Muscle layer of colon (tissue), 2 donors: ENCODE measurements at regions not wholly inside any gene's neighbourhood (a gene's known extent, or its start where the extent isn't known, plus 50 kb on each side); places are given as distances from the start of the nearest gene placed in this dataset.

Source experiments
- H3K27ac ChIP-seq: one replicate; pipeline ENCODE4 v1.7.0; 2013; ENCODE audit warnings: low read depth, mild to moderate bottlenecking, low read length, moderate library complexity
- H3K27me3 ChIP-seq, 2 donors: one replicate each; pipeline ENCODE4 v1.7.0; 2013; ENCODE audit warnings: low read length in 2 of 2, mild to moderate bottlenecking in 2 of 2; ENCODE audit not compliant: insufficient read depth in 2 of 2, control insufficient read depth in 1 of 2
- H3K36me3 ChIP-seq: one replicate; pipeline ENCODE4 v1.7.0; 2013; ENCODE audit warnings: mild to moderate bottlenecking, low read length; ENCODE audit not compliant: insufficient read depth
- H3K4me1 ChIP-seq: one replicate; pipeline ENCODE4 v1.7.0; 2013; ENCODE audit warnings: mild to moderate bottlenecking, low read length; ENCODE audit not compliant: insufficient read depth
- H3K4me3 ChIP-seq, 2 donors: one replicate each; pipeline ENCODE4 v1.7.0; 2013; ENCODE audit warnings: low read length in 2 of 2, low read depth in 1 of 2, mild to moderate bottlenecking in 1 of 2, moderate library complexity in 1 of 2
- H3K9ac ChIP-seq: one replicate; pipeline ENCODE4 v1.7.0; 2013; ENCODE audit warnings: low read length
- H3K9me3 ChIP-seq: one replicate; pipeline ENCODE4 v1.7.0; 2013; ENCODE audit warnings: mild to moderate bottlenecking, low read length
- donor health status: abdominal sarcoma.
- donor health status: Adenocarcinoma of cecum.

DNA sequence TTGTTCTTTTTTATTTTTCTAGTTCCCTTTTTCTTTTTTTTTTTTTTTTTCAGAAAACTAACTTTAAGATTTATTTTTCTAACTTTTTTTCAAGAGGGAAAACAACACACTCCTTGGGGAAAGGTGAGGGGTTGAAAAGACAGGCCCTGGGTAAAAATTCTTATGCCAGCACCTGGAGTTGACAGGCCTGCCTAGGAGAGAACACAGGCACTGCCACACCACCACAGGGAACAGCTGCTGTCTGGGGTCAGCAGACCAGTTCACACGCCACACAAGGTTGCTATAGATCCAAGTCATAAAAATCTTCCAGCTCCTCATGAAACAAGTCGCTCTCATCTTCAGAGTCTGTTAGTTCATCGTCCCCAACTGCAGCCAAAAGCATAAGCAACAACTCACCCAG lies 246.4 kb downstream of the C12orf50 start:
- Histone ChIP-seq H3K4me1 (no peaks in the 10 kb centered on the region), H3K9me3 (no peaks in the 10 kb centered on the region), H3K36me3 (no peaks in the 10 kb centered on the region), H3K9ac (no peak overlapping the region), H3K4me3 (no peak overlapping the region), H3K27me3 (no peaks in the 10 kb centered on the region), H3K27ac (no peak overlapping the region)

DNA sequence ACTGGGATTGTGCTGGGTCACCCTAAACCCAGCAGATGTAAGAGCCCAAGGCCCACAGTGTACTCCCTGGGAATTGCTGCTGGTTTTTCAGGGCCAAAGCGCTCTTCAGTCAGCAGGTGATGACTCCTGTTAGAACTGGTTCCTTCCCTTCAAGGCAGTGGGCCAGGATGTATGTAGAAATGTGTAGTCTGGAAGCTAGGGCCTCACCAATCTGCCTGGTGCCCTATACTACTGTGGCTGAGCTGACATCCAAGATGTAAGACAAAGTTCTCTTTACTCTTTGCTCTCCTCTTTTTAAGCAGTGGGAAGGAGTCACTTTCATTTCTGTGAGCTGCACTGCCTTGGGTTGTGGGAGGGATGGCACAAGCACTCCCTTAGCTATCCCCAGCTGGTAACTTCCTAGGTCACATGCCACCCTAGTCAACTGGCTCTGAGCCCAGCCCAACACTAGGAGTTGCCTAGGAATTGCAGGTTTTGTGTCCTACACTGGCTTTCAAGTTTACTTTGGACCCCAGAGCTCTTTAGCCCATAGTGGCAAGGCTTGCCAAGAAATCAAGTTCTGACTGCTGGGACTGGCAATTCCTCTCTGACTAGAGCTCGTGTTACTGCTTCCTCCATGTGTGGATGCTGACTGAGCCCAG lies 249.2 kb downstream of the C12orf50 start:
- no peak overlapping the region for H3K4me3 ChIP-seq
- no peak overlapping the region for H3K27ac ChIP-seq
- H3K9me3 ChIP-seq = no peaks in the 10 kb centered on the region
- no peaks in the 10 kb centered on the region for H3K4me1 ChIP-seq
- H3K27me3 ChIP-seq = no peaks in the 10 kb centered on the region
- no peak overlapping the region for H3K9ac ChIP-seq
- no peaks in the 10 kb centered on the region for H3K36me3 ChIP-seq

DNA sequence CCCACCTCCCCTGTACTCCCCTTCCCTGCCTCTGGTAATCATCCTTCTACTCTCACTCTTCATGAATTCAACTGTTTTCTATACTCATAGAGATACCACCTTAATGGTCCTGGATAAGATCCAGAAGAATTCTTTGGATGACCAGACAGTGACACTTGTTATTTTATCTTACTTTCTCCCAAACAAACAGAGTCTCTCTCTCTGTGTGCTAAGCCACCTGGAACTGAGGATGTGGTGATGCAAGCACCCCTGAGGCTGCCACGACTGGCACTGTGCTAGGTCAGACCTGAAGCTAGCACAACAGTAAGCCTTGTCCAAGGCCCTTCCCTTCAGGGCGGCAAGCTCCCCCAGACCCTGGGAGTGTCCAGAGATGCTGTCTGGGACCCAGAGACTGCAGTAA lies 250.2 kb downstream of the C12orf50 start:
- H3K36me3 ChIP-seq = no peaks in the 10 kb centered on the region

DNA sequence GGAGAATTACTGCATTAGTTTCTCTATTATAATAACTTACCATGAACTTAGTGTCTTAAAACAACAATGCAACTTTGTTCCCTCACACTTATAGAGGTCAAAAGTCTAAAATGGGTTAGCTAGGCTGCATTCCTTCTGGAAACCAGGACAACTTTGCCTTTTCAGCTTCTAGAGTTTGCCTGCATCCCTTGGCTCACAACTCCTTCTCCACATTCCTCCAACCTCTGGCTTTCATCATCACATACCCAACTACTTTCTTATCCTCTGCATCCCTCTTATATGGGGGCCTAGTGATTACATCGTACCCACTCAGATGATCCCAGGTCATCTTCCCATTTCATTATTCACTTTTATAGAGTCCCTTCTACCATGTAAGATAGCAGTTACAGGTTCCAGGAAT lies 251.1 kb downstream of the C12orf50 start:
- Histone ChIP-seq H3K9ac (no peak overlapping the region), H3K27ac (no peak overlapping the region), H3K9me3 (no peaks in the 10 kb centered on the region), H3K36me3 (no peaks in the 10 kb centered on the region), H3K4me1 (no peaks in the 10 kb centered on the region), H3K4me3 (no peak overlapping the region), H3K27me3 (no peaks in the 10 kb centered on the region)

More for the DNA sequence above, 250.2 kb downstream of the C12orf50 start:
- no peak overlapping the region for H3K27ac ChIP-seq
- no peak overlapping the region for H3K9ac ChIP-seq
- H3K4me3 ChIP-seq = no peak overlapping the region
- no peaks in the 10 kb centered on the region for H3K27me3 ChIP-seq
- no peaks in the 10 kb centered on the region for H3K9me3 ChIP-seq
- no peaks in the 10 kb centered on the region for H3K4me1 ChIP-seq

DNA sequence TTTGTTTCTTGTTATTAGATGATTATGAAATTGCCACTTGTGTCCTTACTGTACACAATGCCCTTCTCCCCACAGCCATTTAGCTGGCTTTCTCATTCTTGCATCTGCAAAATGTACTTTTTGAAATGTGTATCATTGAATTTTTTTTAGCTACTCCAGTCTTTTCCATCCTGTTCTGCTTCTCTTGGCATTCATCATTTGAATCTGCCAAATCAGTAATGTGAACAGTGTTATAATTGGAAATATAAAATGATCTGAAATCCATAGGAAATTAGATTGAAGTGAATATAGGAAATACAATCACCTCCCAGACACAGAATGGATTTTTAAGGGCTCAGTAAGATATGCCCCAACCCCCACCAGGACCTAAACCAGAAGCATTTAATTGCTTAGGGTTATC lies 253.4 kb downstream of the C12orf50 start:
- Histone ChIP-seq H3K9me3 (no peaks in the 10 kb centered on the region), H3K9ac (no peak overlapping the region), H3K27ac (no peak overlapping the region), H3K36me3 (no peaks in the 10 kb centered on the region), H3K27me3 (no peaks in the 10 kb centered on the region), H3K4me1 (no peaks in the 10 kb centered on the region), H3K4me3 (no peak overlapping the region)

DNA sequence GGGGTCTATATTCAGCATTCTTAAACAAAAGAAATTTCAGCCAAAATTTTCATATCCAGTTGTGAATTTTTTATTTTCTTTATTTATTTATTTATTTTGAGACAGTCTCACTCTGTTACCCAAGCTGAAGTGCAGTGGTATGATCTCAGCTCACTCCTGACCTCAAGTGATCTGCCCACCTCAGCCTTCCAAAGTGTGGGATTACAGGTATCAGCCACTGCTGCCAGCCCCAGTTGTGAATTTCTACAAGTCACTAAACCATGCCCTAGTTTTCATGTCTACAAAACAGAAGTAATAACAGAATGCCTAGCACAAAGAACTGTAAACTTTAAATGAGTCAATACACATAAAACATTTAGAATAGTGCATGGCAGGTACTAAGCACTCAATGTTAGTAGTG lies 254.2 kb downstream of the C12orf50 start:
- Histone ChIP-seq H3K9me3 (no peaks in the 10 kb centered on the region), H3K4me1 (no peaks in the 10 kb centered on the region), H3K27ac (no peak overlapping the region), H3K36me3 (no peaks in the 10 kb centered on the region), H3K27me3 (no peaks in the 10 kb centered on the region), H3K4me3 (no peak overlapping the region), H3K9ac (no peak overlapping the region)

DNA sequence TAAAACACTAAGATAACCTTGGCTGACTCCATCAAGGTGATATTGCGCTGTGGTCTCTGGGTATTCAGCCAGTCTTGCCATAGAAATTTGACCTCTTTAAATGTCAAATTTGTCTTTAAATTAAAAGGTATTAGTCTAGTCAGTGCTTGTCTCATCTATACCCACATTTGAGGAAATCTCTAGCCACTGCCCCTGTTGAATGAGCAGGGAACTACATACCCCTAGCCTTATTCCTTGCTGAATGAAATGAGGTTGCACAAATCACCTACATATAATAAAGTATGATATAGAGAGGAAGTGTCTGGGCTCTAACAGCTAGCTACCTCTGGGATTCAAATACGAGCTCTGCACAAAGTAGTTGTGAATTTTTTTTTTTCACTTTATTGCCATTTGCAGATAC lies 256.8 kb downstream of the C12orf50 start:
- no peaks in the 10 kb centered on the region for H3K4me1 ChIP-seq
- no peak overlapping the region for H3K27ac ChIP-seq
- no peaks in the 10 kb centered on the region for H3K9me3 ChIP-seq
- H3K9ac ChIP-seq = no peak overlapping the region
- H3K27me3 ChIP-seq = no peaks in the 10 kb centered on the region
- no peak overlapping the region for H3K4me3 ChIP-seq
- no peaks in the 10 kb centered on the region for H3K36me3 ChIP-seq

DNA sequence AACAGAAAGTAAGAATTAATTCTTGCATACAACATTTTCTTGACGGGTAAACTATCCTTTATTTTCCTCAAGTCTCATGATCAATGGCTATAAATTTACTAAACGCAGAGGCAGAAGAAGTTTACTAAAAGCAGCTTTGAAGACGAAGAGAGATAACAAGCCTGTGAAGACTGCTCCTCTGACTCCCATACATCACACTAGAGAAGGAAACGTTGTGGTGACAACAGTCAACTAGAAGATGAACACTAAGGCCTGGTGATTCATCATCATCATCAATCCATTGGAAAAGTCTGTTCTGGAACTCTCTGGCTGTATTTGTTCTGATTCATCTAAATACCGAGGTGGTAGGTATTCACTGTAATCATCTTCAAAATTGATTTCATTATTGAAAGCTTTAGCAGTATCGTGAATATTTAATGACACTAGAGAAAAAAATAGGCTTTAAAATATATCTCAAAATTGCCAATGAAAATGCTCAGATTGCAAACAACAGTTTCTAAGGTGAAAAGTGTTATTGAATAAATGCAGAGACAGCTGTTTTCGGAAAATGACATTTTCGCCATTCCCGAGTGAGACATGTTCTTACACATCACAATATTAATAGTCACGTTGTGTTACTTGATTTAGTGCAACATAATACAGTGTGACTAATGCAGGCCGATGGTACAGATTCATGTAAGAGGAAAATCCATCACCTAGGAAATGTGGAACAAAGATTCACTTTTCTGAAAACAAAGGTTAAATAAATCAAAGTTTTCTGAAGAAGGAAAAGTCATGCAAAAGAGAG lies 260.5 kb downstream of the C12orf50 start:
- Histone ChIP-seq H3K27ac (no peak overlapping the region), H3K27me3 (no peaks in the 10 kb centered on the region), H3K4me1 (no peaks in the 10 kb centered on the region), H3K9me3 (no peaks in the 10 kb centered on the region), H3K9ac (no peak overlapping the region), H3K36me3 (no peaks in the 10 kb centered on the region), H3K4me3 (no peak overlapping the region)

DNA sequence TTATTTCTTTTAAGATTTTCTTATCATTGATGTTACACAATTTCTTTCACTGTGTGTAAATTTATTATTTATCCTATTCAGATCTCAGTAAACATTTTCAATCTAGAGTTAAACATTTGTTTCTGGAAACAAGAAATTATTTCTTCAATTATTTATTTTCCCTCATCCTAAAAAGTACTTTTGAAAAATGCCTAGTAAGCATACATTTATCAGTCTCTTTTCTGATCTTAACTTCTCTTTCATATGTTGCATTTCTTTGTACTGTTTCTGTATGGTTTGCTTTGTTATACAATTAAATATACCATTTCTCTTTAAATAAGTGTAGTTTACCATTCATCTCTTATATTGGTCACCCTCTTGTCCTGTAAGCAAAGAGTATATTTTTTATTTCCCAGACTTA lies 263.2 kb downstream of the C12orf50 start:
- no peaks in the 10 kb centered on the region for H3K9me3 ChIP-seq
- no peaks in the 10 kb centered on the region for H3K36me3 ChIP-seq
- no peak overlapping the region for H3K27ac ChIP-seq
- no peaks in the 10 kb centered on the region for H3K4me1 ChIP-seq
- no peak overlapping the region for H3K9ac ChIP-seq
- H3K4me3 ChIP-seq = no peak overlapping the region
- no peaks in the 10 kb centered on the region for H3K27me3 ChIP-seq

DNA sequence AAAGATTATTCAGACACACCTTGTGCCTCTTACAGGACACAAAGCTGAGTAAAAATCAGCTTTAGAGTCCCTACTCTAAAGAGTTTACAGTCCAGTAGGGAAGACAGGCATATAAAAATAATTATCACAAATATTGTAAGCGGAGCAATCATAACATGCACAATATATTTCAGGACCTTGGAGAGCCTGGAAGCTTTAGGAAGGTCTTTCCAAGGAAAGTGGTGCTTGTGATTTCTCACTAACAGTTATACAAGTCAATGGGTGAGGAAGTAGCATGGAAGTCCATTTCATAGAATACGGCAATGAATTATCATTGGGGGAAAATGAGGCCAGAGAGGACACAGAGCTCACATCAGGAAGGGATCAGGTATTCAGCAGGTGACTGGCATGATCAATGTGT lies 268.3 kb downstream of the C12orf50 start:
- Histone ChIP-seq H3K4me3 (no peak overlapping the region), H3K36me3 (no peaks in the 10 kb centered on the region), H3K9me3 (no peaks in the 10 kb centered on the region), H3K27me3 (no peaks in the 10 kb centered on the region), H3K9ac (no peak overlapping the region), H3K4me1 (no peaks in the 10 kb centered on the region), H3K27ac (no peak overlapping the region)

DNA sequence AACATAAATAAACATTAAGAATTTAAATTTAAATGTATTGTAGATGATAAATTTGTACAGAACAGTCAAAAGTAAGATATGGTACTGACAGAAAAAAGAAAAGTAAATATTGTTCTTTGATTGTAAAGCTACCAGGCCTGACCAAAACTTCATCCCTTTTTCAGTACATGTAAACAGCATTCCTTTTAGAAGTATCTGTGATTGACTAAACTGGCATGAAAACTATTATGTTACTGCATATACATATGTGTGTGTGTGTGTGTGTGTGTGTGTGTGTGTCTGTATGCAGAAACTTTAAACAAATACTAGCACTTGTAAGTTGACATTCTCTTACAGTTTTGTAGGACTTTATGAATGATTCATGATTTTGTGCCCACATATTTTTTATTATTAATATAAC lies 270.9 kb downstream of the C12orf50 start:
- Histone ChIP-seq H3K4me1 (no peaks in the 10 kb centered on the region), H3K9me3 (no peaks in the 10 kb centered on the region), H3K4me3 (no peak overlapping the region), H3K27me3 (no peaks in the 10 kb centered on the region), H3K36me3 (no peaks in the 10 kb centered on the region), H3K9ac (no peak overlapping the region), H3K27ac (no peak overlapping the region)

DNA sequence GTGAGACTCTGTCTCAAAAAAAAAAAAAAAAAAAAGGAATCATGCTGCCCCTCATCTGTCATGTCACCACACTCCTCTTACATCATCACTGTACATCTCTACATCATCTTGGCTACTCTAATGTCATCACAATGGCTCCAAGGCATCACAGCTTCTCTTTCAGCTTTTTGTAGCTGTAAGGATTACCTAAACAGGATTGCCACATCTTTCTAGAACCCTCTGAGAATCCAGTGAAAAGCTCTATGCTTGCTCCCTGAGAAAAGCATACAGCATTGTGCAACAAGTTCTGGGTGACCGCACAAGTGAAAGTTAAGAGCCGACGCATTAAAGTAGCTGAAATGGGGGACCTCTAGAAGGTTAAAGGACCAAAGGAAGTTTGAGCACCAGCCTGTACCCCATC lies 272.5 kb downstream of the C12orf50 start:
- no peaks in the 10 kb centered on the region for H3K9me3 ChIP-seq
- no peaks in the 10 kb centered on the region for H3K27me3 ChIP-seq
- no peaks in the 10 kb centered on the region for H3K36me3 ChIP-seq
- H3K4me3 ChIP-seq = no peak overlapping the region
- H3K27ac ChIP-seq = no peak overlapping the region
- H3K9ac ChIP-seq = no peak overlapping the region
- H3K4me1 ChIP-seq = no peaks in the 10 kb centered on the region
